HG03175 (cell line): ENCODE measurements at regions not wholly inside any gene's neighbourhood (a gene's known extent, or its start where the extent isn't known, plus 50 kb on each side); places are given as distances from the start of the nearest gene placed in this dataset.

Experiments
- ATAC-seq: cut with Tn5 transposase; IDR thresholded peaks from one replicate; pipeline ENCODE4 v1.9.1; 2021; ENCODE audit warnings: mild to moderate bottlenecking, moderate library complexity; ENCODE audit not compliant: unreplicated experiment

- ATAC-seq, result no peak
Measured at GRCh38 chr7:52712938-52713337, 322.5 kb upstream of the POM121L12 start.

- ATAC-seq, result no peak
Measured at GRCh38 chr7:52711951-52712350, 323.5 kb upstream of the POM121L12 start.

GRCh38 chr7:52708846-52709245 is 326.6 kb upstream of the POM121L12 start:
- no peak for ATAC-seq

- ATAC-seq, result no peak
Measured at GRCh38 chr7:52705768-52706167, 329.7 kb upstream of the POM121L12 start.

GRCh38 chr7:52700349-52700748 is 335.1 kb upstream of the POM121L12 start:
- ATAC-seq, result no peak

GRCh38 chr7:52695973-52696595 is 339.3 kb upstream of the POM121L12 start:
- no peak for ATAC-seq

GRCh38 chr7:52691257-52691656 is 344.2 kb upstream of the POM121L12 start:
- ATAC-seq, result no peak

GRCh38 chr7:52689912-52690311 is 345.5 kb upstream of the POM121L12 start:
- no peak for ATAC-seq

GRCh38 chr7:52685333-52685732 is 350.1 kb upstream of the POM121L12 start:
- ATAC-seq, result no peak

GRCh38 chr7:52684388-52684787 is 351.0 kb upstream of the POM121L12 start:
- no peak for ATAC-seq

- no peak for ATAC-seq
Measured at GRCh38 chr7:52682993-52683392, 352.4 kb upstream of the POM121L12 start.

- no peak for ATAC-seq
Measured at GRCh38 chr7:52670608-52671225, 364.7 kb upstream of the POM121L12 start.

- no peak for ATAC-seq
Measured at GRCh38 chr7:52669031-52669430, 366.4 kb upstream of the POM121L12 start.

GRCh38 chr7:52668435-52668834 is 367.0 kb upstream of the POM121L12 start:
- no peak for ATAC-seq

GRCh38 chr7:52659178-52659577 is 376.3 kb upstream of the POM121L12 start:
- no peak for ATAC-seq

GRCh38 chr7:52656098-52656497 is 379.3 kb upstream of the POM121L12 start:
- ATAC-seq, result no peak

GRCh38 chr7:52652621-52653020 is 382.8 kb upstream of the POM121L12 start:
- ATAC-seq, result no peak

- ATAC-seq, result no peak
Measured at GRCh38 chr7:52648872-52649271, 386.6 kb upstream of the POM121L12 start.

GRCh38 chr7:52647046-52647445 is 388.4 kb upstream of the POM121L12 start:
- ATAC-seq, result no peak

GRCh38 chr7:52639981-52640380 is 395.5 kb upstream of the POM121L12 start:
- no peak for ATAC-seq

- ATAC-seq, result no peak
Measured at GRCh38 chr7:52639126-52639525, 396.3 kb upstream of the POM121L12 start.

GRCh38 chr7:52635021-52635420 is 400.4 kb upstream of the POM121L12 start:
- no peak for ATAC-seq

GRCh38 chr7:52620849-52621248 is 414.6 kb upstream of the POM121L12 start:
- no peak for ATAC-seq
